ENCODE measurements at regions not wholly inside any gene's neighbourhood (a gene's known extent, or its start where the extent isn't known, plus 50 kb on each side); places are given as distances from the start of the nearest gene placed in this dataset.
"Not testable (repeated sequence)": the region's sequence is repeated elsewhere in the genome, so short reads cannot be mapped to it uniquely, and the experiment has no call there.

- DNase-seq (ENCODE audit: low read depth), result no peak
- TF ChIP-seq CTCF (IDR thresholded peaks at IDR 0.05; ENCODE audit: control insufficient read depth, extremely low read depth, insufficient read depth), result no peak
- H3K4me3 ChIP-seq (ENCODE audit: low read depth, low read length), result no peak overlapping the region
Observed at GRCh38 chr1:70827030-70827429, 220.6 kb downstream of the PTGER3 start.

GRCh38 chr1:70828177-70828576 is 219.4 kb downstream of the PTGER3 start:
- TF ChIP-seq CTCF (IDR thresholded peaks at IDR 0.05; ENCODE audit: control insufficient read depth, extremely low read depth, insufficient read depth), result no peak
- no peak for DNase-seq (ENCODE audit: low read depth)
- no peak overlapping the region for H3K4me3 ChIP-seq (ENCODE audit: low read depth, low read length)

GRCh38 chr1:70834365-70834764 is 213.3 kb downstream of the PTGER3 start:
- not testable (repeated sequence) for DNase-seq (ENCODE audit: low read depth)

GRCh38 chr1:70836456-70836855 is 211.2 kb downstream of the PTGER3 start:
- no peak for DNase-seq (ENCODE audit: low read depth)
- H3K4me3 ChIP-seq (ENCODE audit: low read depth, low read length), result no peak overlapping the region
- TF ChIP-seq CTCF (IDR thresholded peaks at IDR 0.05; ENCODE audit: control insufficient read depth, extremely low read depth, insufficient read depth), result no peak

More at GRCh38 chr1:70834365-70834764, 213.3 kb downstream of the PTGER3 start:
- not testable (repeated sequence) for H3K4me3 ChIP-seq (ENCODE audit: low read depth, low read length)

- TF ChIP-seq CTCF (IDR thresholded peaks at IDR 0.05; ENCODE audit: control insufficient read depth, extremely low read depth, insufficient read depth), result no peak
- H3K4me3 ChIP-seq (ENCODE audit: low read depth, low read length), result no peak overlapping the region
- peak; percentile 87 for DNase-seq (ENCODE audit: low read depth)
Observed at GRCh38 chr1:70840260-70840953, 207.2 kb downstream of the PTGER3 start.

GRCh38 chr1:70842562-70842961 is 205.1 kb downstream of the PTGER3 start:
- no peak for DNase-seq (ENCODE audit: low read depth)
- TF ChIP-seq CTCF (IDR thresholded peaks at IDR 0.05; ENCODE audit: control insufficient read depth, extremely low read depth, insufficient read depth), result no peak

GRCh38 chr1:70843452-70843851 is 204.2 kb downstream of the PTGER3 start:
- no peak for DNase-seq (ENCODE audit: low read depth)
- no peak overlapping the region for H3K4me3 ChIP-seq (ENCODE audit: low read depth, low read length)
- TF ChIP-seq CTCF (IDR thresholded peaks at IDR 0.05; ENCODE audit: control insufficient read depth, extremely low read depth, insufficient read depth), result no peak

More at GRCh38 chr1:70842562-70842961, 205.1 kb downstream of the PTGER3 start:
- H3K4me3 ChIP-seq (ENCODE audit: low read depth, low read length), result no peak overlapping the region
